ENCODE measurements at regions not wholly inside any gene's neighbourhood (a gene's known extent, or its start where the extent isn't known, plus 50 kb on each side); places are given as distances from the start of the nearest gene placed in this dataset.

DNA sequence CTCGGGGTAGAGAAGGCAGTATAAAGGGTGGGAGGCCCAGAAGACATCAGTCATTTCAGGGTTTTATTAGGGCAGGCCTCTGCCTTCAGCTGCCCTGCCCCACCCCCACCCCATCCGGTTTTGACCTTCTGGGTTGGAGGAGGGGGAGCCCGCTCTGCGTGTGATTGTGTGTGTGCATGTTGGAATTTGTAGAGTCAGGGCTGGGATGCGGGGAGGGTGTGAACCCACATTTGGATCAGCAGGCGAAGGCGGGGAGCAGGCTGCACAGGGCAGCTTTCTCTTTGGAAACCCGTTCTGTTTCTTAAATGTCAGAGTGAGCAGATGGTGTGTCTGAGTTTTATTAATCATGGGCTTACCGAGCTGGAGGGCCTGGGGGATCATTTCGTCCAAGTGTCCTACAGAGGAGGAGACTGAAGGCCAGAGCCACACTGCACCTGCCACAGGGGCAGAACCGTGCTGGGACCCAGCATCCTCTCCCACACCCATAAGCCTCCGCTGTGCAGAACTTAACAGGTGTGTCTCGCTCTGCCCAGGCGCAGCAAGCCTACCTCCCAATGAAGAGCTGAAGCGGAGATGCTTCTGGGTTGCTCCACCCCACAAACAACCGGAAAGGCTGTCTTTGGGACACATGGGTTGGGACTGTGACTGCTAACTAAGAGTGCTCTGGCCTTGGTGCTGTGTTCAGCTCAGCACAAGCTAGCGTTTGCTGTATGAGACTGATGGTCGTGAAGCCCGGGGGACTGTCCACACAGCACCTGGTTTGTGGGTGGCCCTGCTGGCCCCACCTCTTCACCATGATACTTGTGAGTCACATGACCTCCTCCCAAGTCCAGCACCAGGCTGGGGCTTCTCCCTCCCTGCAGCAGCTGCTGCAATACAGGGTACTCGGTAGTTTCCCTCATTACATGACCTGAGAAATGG, 70.9 kb upstream of the GSE1 start:
- no peak for DNase-seq (ENCODE audit: low read depth)

DNA sequence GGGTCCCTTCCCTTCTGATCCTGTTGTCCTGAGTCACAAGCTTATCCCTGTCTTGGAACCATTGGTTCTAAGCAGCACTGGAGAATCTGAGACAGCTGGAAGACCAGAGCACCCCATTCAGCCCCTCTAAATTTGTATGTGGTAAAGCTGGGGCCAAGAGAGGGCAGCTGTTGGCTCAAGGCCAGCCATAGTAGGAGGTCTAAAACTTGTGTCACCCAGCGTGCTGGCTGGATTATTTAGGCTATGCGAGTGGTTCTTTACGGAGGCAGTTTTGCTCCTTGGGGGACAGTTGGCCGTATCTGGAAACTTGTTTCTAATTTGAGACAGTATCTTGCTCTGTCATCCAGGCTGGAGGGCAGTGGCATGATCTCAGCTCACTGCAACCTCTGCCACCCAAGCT, 69.6 kb upstream of the GSE1 start:
- DNase-seq (ENCODE audit: low read depth): no peak

DNA sequence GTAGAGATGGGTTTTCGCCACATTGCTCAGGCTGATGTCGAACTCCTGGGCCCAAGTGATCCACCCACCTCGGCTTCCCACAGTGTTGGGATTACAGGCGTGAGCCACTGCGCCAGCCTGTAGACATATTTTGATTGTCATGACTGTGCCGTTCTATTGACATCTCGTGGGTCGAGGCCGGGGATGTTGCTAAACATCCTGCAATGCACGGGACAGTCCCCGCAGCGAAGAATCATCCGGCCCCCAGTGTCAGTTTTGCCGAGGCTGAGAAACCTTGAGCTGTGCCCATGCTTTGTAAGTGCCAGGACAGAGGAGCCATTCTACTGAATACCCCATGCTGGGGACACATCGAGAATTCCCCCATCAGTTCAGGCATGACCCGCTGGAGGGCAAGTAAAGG, 69.1 kb upstream of the GSE1 start:
- DNase-seq (ENCODE audit: low read depth): no peak

DNA sequence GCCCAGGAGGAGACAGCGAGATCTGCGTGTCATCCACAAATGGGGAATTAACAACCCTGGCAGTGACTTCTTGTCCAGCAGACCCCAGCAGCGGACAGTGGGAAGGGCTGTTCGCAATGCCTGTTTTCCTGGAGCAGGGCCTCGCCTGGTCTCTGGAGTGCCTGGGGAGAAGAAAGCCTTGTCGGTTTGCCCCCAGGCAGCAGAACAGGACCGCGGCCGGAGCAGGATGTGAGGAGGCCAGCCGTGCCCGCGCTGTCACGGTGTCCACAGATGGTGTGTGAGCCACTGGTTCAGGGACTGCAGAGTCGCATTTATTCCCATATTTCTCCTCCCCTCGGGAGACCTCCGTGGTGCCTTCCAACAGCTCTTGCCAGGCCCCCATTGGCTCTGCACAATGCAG, 68.5 kb upstream of the GSE1 start:
- DNase-seq (ENCODE audit: low read depth): no peak

DNA sequence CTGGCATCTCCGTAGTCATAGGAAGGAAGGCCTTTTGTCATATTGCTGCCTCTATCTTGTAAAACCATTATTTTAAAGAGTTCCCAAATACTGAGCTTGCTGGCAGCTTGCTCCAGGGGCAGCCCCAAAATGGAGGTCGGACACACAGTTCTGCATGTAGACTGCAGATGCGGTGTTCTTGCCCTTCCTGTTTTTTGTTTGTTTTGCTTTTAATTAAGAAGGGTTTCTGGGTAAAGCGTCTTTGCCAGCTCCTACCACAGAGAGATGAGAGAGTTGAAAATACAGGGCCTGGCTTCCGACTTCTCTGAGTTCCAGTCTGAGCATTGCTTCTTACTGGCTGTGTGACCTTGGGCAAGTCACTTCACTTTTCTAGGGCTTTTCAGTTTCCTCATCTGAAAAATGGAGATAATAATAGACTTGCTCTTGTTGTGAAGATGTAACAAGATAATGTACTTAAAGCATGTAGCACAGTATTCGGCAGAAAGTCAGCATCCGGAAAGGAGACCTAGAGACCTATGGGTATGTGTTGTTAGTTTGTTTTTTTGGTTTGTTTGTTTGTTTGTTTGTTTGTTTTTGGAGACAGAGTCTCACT, 67.8 kb upstream of the GSE1 start:
- DNase-seq (ENCODE audit: low read depth): no peak

DNA sequence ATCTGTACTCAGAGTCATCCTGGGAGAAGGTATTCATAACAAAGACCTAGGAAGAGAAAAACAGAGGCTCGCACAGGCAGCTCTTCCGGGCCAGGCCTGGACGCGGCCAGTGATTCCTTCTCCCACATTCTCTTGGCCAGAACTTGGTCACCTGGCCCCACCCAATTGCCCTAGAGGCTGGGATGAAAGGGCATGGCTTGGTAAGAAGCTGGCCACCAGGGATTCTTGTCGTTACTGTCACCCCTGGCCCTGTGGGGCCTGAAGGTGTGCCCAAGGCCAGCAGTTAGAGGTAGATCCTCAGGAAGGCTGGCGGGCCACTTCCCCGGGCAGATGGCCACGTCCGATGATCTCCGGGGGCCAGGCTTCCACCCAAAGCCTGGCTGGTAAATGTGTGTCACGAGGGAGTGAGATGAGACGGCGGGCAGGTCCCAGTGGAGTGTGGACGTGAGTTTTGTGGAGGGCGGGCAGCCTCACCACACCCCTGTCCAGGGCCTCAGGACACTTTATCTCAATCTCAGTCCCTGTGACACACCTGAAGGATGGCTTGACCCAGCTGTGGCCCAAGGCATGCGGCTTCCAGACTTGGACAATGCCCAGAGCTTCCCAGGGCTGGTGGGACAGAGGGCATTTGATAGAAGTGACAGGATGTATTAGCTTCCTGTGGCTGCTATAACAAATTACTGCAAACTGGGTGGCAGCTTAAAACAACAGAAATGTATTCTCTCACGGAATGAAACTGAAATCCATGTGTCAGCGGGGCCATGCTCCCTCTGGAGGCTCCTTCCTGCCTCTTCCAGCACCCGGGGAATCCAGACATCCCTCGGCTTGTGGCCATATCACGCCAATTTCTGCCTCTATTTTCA, 66.3 kb upstream of the GSE1 start:
- DNase-seq (ENCODE audit: low read depth): no peak

DNA sequence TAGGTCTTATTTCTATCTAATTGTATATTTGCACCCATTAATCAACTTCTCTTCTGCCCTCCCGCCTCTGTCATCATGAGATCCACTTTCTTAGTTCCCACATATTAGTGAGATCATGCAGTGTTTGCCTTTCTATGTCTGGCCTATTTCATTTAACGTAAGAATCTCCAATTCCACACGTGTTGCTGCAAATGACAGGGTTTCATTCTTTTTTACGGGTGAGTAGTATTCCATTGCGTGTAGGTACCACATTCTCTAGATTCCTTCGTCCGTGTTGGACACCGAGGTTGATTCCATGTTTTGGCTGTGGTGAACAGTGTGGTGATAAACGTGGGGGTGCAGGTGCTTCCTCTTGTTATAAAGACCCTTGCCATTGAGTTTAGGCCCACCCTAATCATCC, 64.7 kb upstream of the GSE1 start:
- DNase-seq (ENCODE audit: low read depth): no peak

DNA sequence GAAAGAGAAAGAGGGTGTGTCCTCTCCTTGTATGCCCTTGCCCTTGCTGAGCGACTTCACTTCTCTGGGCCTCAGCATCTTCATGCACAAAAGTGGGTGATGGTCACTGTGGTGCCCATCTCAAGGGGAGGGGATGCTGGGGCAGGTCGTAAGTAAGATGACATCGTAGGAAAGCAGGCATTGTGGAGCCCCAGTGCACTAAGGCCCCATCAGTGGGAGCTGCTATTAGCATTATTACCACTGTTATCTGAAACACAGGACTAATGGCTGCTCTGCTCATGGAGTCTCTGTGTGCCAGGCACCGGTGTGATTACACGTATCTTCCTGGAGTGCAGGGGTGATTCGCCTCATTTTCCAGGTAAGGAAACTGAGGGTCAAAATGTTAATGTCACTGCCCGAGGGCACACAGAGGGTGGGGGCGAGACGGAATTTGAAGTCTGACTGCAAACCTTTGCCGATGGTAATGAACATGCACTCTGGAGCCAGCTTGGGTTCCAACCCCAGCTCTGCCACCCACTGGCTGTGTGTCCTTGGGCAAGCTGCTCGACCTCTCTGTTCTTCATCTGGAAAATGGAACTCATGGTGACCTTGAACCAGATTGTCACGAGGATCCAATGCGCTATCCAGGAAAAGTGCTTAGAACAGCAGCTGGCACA, 63.2 kb upstream of the GSE1 start:
- no peak for DNase-seq (ENCODE audit: low read depth)

DNA sequence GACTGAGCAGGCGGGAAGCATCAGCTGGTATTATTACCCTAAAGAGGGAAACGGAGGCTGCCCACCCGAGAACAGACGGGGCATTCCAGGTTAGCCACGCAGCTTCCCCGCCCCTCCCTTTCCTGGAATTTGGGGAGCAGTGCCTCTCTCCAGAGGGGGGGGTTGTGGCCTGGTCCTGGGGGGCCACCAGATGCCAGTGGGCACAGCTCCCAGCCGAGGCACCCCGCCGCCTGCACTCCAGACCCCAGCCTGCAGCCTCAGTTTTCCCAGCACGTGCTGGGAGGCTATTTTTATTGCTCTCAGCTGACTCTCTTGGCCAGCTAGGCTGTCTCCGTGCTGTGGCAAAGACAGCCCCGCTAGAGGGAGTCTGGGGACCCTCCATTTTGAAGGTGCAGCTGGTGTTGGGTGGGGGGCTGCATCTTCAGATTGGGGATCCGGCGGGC, 62.7 kb upstream of the GSE1 start:
- DNase-seq (ENCODE audit: low read depth): no peak

GRCh38 chr16:85550953-85551924, 61.9 kb upstream of the GSE1 start:
- DNase-seq (ENCODE audit: low read depth): no peak

- DNase-seq (ENCODE audit: low read depth): no peak
These were observed 60.1 kb upstream of the GSE1 start for GRCh38 chr16:85552980-85553435.

DNA sequence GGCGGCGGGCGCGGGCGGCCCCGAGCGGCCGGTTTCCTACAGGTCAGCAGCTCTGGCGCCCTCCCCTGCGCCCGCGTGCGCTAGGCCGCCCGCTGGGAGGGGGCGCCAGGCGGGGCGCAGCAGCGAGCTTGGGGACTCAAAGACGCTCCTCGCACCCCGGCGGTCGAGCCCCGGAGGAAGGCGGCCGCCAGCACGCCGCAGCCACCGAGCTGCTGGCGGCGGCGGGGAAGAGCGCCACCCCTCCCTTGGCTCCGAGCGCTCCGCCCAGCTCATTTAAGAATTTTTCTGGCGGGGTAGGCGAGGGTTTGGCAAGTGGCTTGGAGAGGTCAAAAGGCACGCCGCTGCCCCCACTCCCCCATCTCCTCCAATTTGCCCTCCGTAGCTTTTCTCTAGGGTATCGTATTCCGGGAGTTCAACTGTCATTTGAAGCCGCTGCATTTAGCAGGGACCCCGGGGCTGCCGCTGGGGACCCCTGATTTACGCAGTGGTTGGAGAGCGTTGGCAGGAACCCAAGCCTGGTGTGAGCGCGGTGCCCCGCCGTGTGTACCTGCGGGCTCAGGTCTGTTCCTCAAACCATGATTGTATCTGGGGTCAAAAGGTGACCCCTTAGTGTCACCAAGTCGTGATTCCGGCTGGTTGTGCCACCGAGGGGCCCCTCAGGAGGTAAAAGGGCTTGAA, 59.5 kb upstream of the GSE1 start:
- peak; percentile 3 for DNase-seq (ENCODE audit: low read depth)

DNA sequence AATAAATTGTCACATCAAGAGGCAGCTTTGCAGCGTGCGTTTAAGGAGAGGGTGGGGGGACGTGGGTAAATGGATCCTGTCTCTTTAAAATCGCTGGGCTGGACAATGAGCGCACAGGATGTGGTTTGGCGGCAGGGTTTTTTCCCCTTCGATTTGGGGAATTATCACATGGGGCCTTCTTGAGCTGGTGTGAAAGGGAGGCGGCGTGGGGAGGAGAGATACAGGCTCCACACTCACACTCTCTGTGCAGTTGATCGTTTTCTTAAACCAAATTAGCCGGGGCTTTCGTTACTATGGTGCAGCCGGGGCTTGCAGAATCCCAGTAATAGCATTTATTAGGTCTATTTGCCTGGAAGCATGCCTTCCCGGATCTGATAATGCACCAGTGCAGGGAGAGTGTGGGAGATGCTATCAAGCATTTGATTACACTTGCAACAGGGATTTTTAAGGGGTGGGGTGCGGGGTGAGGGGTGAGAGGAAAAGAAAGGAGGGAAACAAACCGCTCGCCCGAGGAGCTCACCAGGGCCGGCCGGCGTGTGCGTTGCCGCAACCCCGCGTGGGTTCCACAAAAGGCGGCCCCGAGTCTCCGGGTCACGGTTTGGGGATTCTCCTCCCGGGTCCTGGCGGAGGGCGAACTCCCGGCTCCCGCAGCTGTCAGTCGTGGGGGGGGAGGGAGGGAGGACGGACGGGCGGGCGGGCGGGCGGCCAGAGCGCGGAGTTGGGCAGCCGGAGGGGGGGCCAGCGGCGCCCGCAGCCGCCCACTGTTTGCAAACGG, 58.8 kb upstream of the GSE1 start:
- DNase-seq (ENCODE audit: low read depth): peak; percentile 48

- peak; percentile 3 for DNase-seq (ENCODE audit: low read depth)
These were observed 58.0 kb upstream of the GSE1 start for GRCh38 chr16:85554889-85555718.

- DNase-seq (ENCODE audit: low read depth): no peak
These were observed 57.2 kb upstream of the GSE1 start for GRCh38 chr16:85555719-85556455.

GRCh38 chr16:85556456-85557082, 56.6 kb upstream of the GSE1 start:
- no peak for DNase-seq (ENCODE audit: low read depth)

Data from HS-5 (cell line).